ENCODE measurements at regions not wholly inside any gene's neighbourhood (a gene's known extent, or its start where the extent isn't known, plus 50 kb on each side); places are given as distances from the start of the nearest gene placed in this dataset.

DNA sequence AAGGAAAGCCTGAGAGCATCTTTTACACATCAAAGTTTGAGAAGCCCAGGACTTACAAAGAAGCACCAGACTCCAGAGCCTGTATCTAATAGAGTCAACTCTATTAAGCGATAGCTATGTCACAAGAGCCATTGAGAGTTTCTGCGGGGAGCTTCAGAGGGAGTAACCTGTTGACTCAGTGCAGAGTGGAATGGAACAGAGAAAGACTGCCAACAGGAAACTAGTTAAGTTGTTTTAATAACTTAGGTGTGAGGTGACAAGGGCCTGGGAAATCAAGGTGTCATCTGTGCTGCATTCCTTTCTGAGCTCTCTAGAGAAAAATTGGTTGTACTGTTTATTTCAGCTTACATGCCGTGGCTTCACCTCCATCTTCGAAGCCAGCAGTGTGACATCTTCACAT lies 513.8 kb upstream of the POU3F3 start:
- no peak for DNase-seq

GRCh38 chr2:104340879-104341828 lies 512.8 kb upstream of the POU3F3 start:
- DNase-seq = no peak

GRCh38 chr2:104344306-104344705 lies 509.6 kb upstream of the POU3F3 start:
- no peak for DNase-seq

DNA sequence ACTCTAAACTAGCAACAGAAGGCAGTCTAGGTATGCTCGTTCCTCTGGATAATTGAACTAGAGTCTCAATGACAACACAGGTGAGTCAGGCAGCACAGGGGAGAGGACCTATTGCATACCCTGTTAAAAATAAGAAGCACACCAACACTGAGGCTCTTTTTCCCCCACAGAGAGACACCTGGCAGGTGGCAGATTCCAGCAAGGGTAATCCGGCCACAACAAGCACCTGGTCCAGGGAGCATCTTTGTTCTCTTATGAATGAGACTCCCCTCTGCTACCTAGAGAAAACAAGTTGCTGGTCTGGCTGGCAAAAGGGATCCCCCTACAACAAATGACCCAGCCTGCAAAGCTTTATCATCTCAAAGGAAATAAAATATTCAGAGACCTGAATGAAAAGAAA lies 508.9 kb upstream of the POU3F3 start:
- no peak for DNase-seq

DNA sequence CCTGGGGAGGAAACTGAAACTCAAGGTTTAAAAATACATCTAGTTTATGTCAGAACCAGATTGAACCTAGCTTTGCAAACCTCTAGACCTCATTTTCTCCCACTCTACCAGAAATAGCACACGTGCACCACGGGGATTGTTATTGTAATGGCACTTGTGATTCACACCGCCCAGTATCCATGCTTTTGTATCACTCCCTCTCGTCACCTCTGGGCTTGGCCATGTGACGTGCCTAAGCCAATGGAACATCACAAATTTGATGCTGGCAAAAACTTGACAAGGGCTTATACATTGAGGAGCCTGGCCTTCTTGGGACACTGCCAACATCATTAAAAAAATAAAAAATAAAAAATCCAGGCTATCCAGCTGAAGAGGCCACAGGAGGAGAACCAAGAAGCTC lies 495.8 kb upstream of the POU3F3 start:
- no peak for DNase-seq

DNA sequence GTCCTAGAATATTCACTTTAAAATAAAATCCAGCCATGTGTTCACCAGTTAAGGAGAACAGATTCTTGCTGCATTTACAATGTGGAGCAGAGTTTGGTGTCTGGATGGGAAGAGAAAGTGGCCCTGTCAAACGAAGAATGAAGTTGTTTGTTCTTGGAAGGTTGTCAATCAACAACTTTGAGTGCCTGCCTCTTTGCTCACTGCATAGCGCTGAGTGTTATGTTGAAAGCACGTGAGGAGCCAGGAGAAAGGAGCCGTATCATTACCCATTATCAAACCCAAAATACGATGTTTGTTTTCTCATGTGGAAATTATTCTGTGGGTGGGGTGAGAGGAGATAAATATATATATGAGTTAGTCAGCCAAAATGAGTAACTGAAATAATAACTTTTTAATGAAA lies 492.5 kb upstream of the POU3F3 start:
- DNase-seq = no peak

GRCh38 chr2:104368089-104368488 lies 485.8 kb upstream of the POU3F3 start:
- DNase-seq = no peak

- DNase-seq = no peak
Observed at GRCh38 chr2:104371087-104371781, 482.7 kb upstream of the POU3F3 start.

- DNase-seq = no peak
Observed at GRCh38 chr2:104375206-104375605, 478.7 kb upstream of the POU3F3 start.

- peak in 4 of 6 experiments; percentile 4 to 75 (median 66) for DNase-seq
Observed at GRCh38 chr2:104378853-104379374, 475.0 kb upstream of the POU3F3 start.

- no peak for DNase-seq
Observed at GRCh38 chr2:104384961-104385360, 469.0 kb upstream of the POU3F3 start.

DNA sequence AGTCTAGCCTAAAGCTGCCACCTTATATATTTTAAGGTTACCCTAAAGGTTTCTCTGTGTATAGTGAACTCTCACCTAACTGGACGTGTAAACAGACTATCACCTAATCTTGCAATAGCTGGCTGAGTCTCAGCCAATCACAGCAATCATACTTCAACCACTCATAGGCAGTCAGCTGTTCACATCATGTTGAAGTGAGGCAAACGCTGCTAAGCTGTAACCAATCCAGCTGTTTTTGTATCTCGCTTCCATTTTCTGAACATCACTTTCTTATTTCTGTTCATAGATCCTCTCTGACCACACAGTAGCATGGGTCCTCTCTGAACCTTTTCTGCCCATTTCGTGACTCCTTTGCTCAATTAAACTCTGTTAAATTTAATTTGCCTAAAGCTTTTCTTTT lies 468.2 kb upstream of the POU3F3 start:
- DNase-seq = no peak

DNA sequence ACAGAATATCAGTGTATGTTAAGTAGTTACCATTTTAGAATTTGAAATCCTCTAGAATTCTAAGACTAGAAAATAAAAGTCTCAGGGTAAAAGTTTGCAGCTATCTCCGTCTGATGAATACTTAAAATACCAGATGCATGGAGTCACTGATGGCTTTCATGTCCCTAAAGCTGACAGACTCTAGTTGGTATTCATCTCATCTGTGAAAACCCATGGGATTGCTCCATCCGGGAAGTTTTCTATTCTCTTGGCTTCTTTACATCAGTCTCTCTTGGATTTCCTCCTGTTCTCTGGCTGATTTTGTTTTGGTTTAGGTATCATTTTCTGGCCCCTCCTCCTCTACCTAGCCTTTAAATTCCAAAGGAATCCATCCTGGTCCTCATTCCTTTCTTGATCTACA lies 465.6 kb upstream of the POU3F3 start:
- DNase-seq = no peak

- DNase-seq = no peak
Observed at GRCh38 chr2:104402825-104403224, 451.1 kb upstream of the POU3F3 start.

DNA sequence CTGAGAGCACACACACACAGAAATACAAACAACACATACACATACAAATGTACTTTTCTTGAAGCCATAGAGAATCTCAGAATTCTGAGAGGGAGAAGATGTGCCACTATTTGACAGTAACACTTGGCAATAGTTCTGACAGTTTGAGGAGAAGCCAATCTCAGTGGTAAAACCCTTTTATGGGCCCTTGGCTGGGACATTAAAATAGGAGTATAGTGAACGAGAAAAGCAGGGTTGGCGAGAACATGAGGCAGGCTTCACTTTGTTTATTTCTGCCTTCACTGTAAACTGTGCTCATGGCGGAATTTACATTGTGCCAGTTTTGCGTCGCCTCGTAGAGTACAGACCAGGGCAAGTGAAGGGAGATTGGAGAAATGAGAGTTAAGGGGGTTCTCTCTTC lies 449.4 kb upstream of the POU3F3 start:
- DNase-seq = no peak

GRCh38 chr2:104405623-104406022 lies 448.3 kb upstream of the POU3F3 start:
- DNase-seq = no peak

- DNase-seq = no peak
Observed at GRCh38 chr2:104406261-104406726, 447.6 kb upstream of the POU3F3 start.

- DNase-seq = no peak
Observed at GRCh38 chr2:104407641-104408040, 446.3 kb upstream of the POU3F3 start.

GRCh38 chr2:104408266-104408665 lies 445.6 kb upstream of the POU3F3 start:
- DNase-seq = no peak

DNA sequence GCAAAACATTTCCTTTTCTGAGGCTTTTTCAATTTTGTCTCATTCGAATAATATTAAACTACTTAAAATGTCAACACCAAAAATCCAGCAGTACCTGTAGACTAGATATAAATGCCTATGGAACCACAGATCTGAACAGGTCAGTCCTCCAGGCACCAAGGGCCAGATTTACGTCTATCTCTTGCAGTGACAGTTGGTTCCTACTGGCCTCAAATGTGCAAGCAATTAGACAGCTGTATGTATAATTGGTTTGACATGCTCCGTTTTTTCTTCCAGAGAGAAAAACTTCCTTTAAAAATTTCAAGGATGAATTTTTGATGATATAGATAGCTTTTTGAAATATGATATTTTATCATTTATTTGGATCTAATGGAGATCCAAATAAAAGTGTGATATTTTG lies 443.8 kb upstream of the POU3F3 start:
- DNase-seq = no peak

GRCh38 chr2:104412384-104412783 lies 441.5 kb upstream of the POU3F3 start:
- peak in 1 of 6 experiments; percentile 13 for DNase-seq

DNA sequence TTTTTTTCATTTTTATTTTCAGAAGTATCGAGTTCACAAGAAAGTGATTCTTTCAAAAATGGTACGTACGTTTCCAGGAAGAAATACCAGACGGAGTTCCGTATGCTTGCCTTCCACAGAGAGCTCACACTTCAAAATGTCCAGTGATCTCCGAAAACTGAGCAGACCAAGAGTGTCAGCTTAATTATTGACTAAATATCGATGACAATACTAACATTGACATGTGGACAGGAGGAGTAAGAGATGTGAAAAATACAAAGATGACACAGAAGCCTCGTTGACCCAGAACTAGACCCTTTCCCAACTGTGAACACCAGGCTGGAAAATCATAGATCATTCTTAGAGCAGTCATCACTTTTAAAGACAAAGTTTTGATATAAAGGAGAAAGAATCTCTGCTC lies 440.0 kb upstream of the POU3F3 start:
- no peak for DNase-seq

DNA sequence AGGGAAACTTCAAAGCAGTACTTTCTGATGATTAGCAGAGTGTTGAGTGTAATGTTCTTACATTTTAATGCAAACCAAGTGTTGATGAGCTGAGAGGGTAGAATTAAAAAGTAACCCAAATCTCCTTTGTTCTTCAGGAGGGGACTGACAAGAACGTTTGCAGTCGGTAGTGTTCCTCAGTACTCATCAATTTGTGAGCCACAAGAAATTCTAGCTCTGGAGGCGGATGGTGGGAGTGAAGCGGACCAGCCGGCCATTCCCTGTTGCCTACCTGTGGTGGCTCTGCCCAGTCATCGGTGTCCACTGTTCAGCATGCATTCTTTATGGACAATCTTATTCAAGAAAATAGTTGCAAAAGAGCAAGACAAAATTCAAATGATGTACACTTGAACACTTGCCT lies 438.6 kb upstream of the POU3F3 start:
- no peak for DNase-seq

Measured in stimulated activated naive CD4-positive, alpha-beta T cell (primary cell).